ENCODE measurements at regions not wholly inside any gene's neighbourhood (a gene's known extent, or its start where the extent isn't known, plus 50 kb on each side); places are given as distances from the start of the nearest gene placed in this dataset.

- H3K36me3 ChIP-seq (replicated peaks in 1 of 2; ENCODE audit: control insufficient read depth in 1 of 2, insufficient read depth in 2 of 2, low read length in 2 of 2) = no peaks in the 10 kb centered on the region
- no peaks in the 10 kb centered on the region for H3K4me1 ChIP-seq (ENCODE audit: insufficient read depth, low read length)
- in situ Hi-C loops (cut with HindIII; ENCODE audit: extremely low pct_ligation_motif_present, low pct_unique_long_range_greater_than_20kb) (no loop called here), intact Hi-C loops (cut with micrococcal nuclease; ENCODE audit: unreplicated experiment) (no loop called here)
- H2AFZ ChIP-seq (ENCODE audit: low read length) = no peak overlapping the region
- H3K27ac ChIP-seq (ENCODE audit: extremely low read length, insufficient read depth, low read length) = no peak overlapping the region
- H3K4me2 ChIP-seq (ENCODE audit: low read depth, low read length) = no peak overlapping the region
- DNase-seq (ENCODE audit: low spot score) (no peak), FAIRE-seq (no peak), ATAC-seq (no peak)
- 14% methylated on average over 7 of the region's 7 CpGs for WGBS (ENCODE audit: low lambda C conversion rate)
- H3K9me3 ChIP-seq (ENCODE audit: low read length) = no peaks in the 10 kb centered on the region
- H4K20me1 ChIP-seq (ENCODE audit: insufficient read depth, low read length) = no peaks in the 10 kb centered on the region
- H3K27me3 ChIP-seq (ENCODE audit: control insufficient read depth in 1 of 2, insufficient read depth in 2 of 2, low read length in 2 of 2) = peaks cover 0 to 2% of the 10 kb centered on the region in 2 experiments; a peak in 2 of 5 replicates
- POLR2A ChIA-PET = no interaction called here
- BruUV-seq (replicated peaks) = no TSS peak
- no peak overlapping the region for H3K9ac ChIP-seq (ENCODE audit: insufficient read depth, low read depth, low read length)
- no peaks in the 10 kb centered on the region for H3K79me2 ChIP-seq (ENCODE audit: insufficient read depth, low read length)
- TF ChIP-seq, protein P1, sequence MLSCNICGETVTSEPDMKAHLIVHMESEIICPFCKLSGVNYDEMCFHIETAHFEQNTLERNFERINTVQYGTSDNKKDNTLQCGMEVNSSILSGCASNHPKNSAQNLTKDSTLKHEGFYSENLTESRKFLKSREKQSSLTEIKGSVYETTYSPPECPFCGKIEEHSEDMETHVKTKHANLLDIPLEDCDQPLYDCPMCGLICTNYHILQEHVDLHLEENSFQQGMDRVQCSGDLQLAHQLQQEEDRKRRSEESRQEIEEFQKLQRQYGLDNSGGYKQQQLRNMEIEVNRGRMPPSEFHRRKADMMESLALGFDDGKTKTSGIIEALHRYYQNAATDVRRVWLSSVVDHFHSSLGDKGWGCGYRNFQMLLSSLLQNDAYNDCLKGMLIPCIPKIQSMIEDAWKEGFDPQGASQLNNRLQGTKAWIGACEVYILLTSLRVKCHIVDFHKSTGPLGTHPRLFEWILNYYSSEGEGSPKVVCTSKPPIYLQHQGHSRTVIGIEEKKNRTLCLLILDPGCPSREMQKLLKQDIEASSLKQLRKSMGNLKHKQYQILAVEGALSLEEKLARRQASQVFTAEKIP (CRISPR knock-in tag; IDR thresholded peaks at IDR 0.05; ENCODE audit: borderline replicate concordance) = no peak
- TF ChIP-seq, protein P2, sequence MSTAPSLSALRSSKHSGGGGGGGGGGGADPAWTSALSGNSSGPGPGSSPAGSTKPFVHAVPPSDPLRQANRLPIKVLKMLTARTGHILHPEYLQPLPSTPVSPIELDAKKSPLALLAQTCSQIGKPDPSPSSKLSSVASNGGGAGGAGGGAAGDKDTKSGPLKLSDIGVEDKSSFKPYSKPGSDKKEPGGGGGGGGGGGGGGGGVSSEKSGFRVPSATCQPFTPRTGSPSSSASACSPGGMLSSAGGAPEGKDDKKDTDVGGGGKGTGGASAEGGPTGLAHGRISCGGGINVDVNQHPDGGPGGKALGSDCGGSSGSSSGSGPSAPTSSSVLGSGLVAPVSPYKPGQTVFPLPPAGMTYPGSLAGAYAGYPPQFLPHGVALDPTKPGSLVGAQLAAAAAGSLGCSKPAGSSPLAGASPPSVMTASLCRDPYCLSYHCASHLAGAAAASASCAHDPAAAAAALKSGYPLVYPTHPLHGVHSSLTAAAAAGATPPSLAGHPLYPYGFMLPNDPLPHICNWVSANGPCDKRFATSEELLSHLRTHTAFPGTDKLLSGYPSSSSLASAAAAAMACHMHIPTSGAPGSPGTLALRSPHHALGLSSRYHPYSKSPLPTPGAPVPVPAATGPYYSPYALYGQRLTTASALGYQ (CRISPR knock-in tag; IDR thresholded peaks at IDR 0.05) = no peak
- TF ChIP-seq ERF (CRISPR knock-in tag; IDR thresholded peaks at IDR 0.05) = no peak
- TF ChIP-seq TERF1 (CRISPR knock-in tag; IDR thresholded peaks at IDR 0.05) = no peak
- TF ChIP-seq ATRX (CRISPR knock-in tag; IDR thresholded peaks at IDR 0.05; ENCODE audit: borderline replicate concordance) = no peak
- TF ChIP-seq, protein P3, sequence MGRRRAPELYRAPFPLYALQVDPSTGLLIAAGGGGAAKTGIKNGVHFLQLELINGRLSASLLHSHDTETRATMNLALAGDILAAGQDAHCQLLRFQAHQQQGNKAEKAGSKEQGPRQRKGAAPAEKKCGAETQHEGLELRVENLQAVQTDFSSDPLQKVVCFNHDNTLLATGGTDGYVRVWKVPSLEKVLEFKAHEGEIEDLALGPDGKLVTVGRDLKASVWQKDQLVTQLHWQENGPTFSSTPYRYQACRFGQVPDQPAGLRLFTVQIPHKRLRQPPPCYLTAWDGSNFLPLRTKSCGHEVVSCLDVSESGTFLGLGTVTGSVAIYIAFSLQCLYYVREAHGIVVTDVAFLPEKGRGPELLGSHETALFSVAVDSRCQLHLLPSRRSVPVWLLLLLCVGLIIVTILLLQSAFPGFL (CRISPR knock-in tag; IDR thresholded peaks at IDR 0.05) = no peak
- no peak for TF ChIP-seq ZNF766 (CRISPR knock-in tag; IDR thresholded peaks at IDR 0.05; ENCODE audit: borderline replicate concordance)
- TF ChIP-seq HOMEZ (CRISPR knock-in tag; IDR thresholded peaks at IDR 0.05; ENCODE audit: low read depth) = no peak
- no peak for TF ChIP-seq MED1 (CRISPR knock-in tag; IDR thresholded peaks at IDR 0.05)
- no peak overlapping the region for H3K4me3 ChIP-seq (replicated peaks in 1 of 3; ENCODE audit: insufficient read depth in 1 of 3, low read depth in 2 of 3, low read length in 3 of 3)
- CTCF ChIA-PET (ENCODE audit: low intra/inter-chr PET ratio, low total read pairs) = no interaction called here
Observed at GRCh38 chr11:119935349-119935925, 202.5 kb downstream of the TRIM29 start.

Data from HepG2 (cell line).